HEK293T (cell line): ENCODE measurements at regions not wholly inside any gene's neighbourhood (a gene's known extent, or its start where the extent isn't known, plus 50 kb on each side); places are given as distances from the start of the nearest gene placed in this dataset.

Experiments
- ARNT ChIP-seq: fragments of 450-650 bp; IDR thresholded peaks from 2 replicates; pipeline ENCODE4 v1.6.1; 2017; ENCODE audit warnings: mild to moderate bottlenecking
- BHLHE40 ChIP-seq: fragments of 450-650 bp; IDR thresholded peaks from 2 replicates; pipeline ENCODE4 v1.6.1; 2016; ENCODE audit warnings: mild to moderate bottlenecking, moderate library complexity, borderline replicate concordance
- CTBP1 ChIP-seq: fragments of 450-650 bp; IDR thresholded peaks from 2 replicates; pipeline ENCODE4 v1.6.1; 2016; ENCODE audit warnings: borderline replicate concordance
- ELF4 ChIP-seq: fragments of 450-650 bp; IDR thresholded peaks from 2 replicates; pipeline ENCODE4 v1.6.1; 2017; ENCODE audit warnings: antibody characterized with exemption
- FOXA1 ChIP-seq: fragments of 450-650 bp; IDR thresholded peaks from 2 replicates; pipeline ENCODE4 v1.6.1; 2016; ENCODE audit warnings: mild to moderate bottlenecking
- FOXK2 ChIP-seq: fragments of 450-650 bp; IDR thresholded peaks from 2 replicates; pipeline ENCODE4 v1.6.1; 2016; ENCODE audit warnings: mild to moderate bottlenecking
- FOXM1 ChIP-seq: fragments of 450-650 bp; IDR thresholded peaks from 2 replicates; pipeline ENCODE4 v1.6.1; 2017; ENCODE audit warnings: mild to moderate bottlenecking, borderline replicate concordance
- HDGF ChIP-seq: fragments of 450-650 bp; IDR thresholded peaks from 2 replicates; pipeline ENCODE4 v1.6.1; 2017; ENCODE audit warnings: antibody characterized with exemption, borderline replicate concordance
- L3MBTL2 ChIP-seq: fragments of 450-650 bp; conservative IDR thresholded peaks from 2 replicates; pipeline ENCODE4 v1.6.1; 2016; ENCODE audit warnings: mild to moderate bottlenecking
- NFRKB ChIP-seq: fragments of 450-650 bp; IDR thresholded peaks from 2 replicates; pipeline ENCODE4 v1.6.1; 2016; ENCODE audit warnings: mild to moderate bottlenecking, moderate library complexity
- SP1 ChIP-seq: fragments of 450-650 bp; IDR thresholded peaks from 2 replicates; pipeline ENCODE4 v1.6.1; 2017
- TARDBP ChIP-seq: fragments of 450-650 bp; IDR thresholded peaks from 2 replicates; pipeline ENCODE4 v1.6.1; 2016
- ZNF384 ChIP-seq: fragments of 450-650 bp; IDR thresholded peaks from 2 replicates; pipeline ENCODE4 v1.6.1; 2016

DNA sequence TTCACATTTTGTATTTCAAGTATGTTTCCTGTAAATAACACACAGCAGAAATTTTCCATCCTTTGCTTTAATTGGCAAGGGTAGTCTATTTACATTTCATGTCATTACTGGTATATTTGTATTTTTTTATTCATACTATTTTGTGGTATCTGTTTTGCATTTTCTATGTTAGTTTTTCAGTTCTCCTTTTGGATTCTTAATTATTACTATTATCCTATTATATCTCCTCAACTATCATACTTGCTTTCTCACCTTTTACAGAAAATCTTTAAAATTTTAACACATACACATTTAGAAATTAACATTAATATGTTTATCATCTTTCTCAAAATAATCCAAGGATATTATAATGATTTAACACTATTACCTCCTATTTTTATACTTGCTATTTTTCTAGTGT is 918.3 kb upstream of the MAP3K7 start:
- TF ChIP-seq TARDBP (no peak), FOXK2 (no peak), L3MBTL2 (no peak), CTBP1 (no peak), BHLHE40 (no peak), FOXM1 (no peak), SP1 (no peak), FOXA1 (no peak), NFRKB (no peak), ZNF384 (no peak), ELF4 (no peak), HDGF (no peak), ARNT (no peak)
